HG03378 (cell line): ENCODE measurements at regions not wholly inside any gene's neighbourhood (a gene's known extent, or its start where the extent isn't known, plus 50 kb on each side); places are given as distances from the start of the nearest gene placed in this dataset.
"Not testable (repeated sequence)": the region's sequence is repeated elsewhere in the genome, so short reads cannot be mapped to it uniquely, and the experiment has no call there.

Experiments used
- ATAC-seq: cut with Tn5 transposase; IDR thresholded peaks from one replicate; pipeline ENCODE4 v1.9.1; 2021; ENCODE audit warnings: mild to moderate bottlenecking, moderate library complexity; ENCODE audit not compliant: unreplicated experiment

DNA sequence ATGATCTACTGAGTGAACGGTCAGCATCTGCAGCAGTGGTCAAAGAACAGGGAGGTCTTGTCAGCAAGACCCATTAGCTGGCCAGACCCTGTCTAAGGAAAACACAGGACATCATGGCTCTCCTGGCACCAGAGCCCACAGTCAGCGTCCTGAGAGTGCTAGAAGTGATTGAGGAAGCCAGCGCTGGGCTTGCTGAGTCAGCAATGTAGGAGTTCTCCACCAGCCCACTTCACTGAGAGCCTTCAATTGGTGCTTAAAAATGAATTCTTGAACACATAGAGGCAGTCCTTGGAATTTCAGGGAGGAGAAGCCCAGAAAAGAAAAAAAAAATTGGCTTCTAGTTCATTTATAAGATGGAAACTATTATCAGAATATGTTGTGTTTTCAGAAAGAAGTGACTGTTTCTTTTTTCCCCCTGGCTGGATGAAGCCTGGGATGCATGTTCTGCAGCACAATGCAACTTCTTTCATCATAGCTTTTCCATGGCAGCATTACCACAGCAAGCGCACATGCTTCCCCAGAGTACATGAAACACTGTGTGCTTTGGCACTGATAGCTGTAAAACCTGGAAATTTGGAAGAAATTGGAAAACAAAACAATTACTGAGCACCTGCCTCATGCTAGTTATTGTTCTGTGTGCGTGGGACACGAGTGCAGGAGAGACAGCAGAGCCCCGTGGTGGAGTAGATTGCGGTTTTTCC lies 899.9 kb downstream of the C6orf118 start:
- ATAC-seq, result no peak

DNA sequence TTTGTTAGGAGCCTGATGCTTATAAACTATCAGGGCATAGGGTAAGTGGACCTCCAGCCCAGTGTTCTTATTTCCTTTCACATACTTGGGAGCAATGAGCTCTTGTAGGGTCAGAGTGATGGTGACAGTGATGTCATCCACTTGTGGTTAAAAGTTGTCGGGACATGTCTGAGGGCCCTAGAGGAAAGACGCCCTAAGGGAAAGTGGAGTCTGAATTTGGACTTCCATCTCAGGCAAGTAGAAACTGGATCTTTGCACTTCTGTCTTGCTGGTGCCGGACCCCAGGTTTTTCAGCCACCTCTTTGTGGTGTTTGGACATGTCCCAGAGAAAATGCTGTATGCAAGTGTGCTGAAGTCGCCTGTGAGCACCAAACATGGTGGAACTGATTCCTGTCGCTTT lies 900.5 kb downstream of the C6orf118 start:
- ATAC-seq, result no peak

DNA sequence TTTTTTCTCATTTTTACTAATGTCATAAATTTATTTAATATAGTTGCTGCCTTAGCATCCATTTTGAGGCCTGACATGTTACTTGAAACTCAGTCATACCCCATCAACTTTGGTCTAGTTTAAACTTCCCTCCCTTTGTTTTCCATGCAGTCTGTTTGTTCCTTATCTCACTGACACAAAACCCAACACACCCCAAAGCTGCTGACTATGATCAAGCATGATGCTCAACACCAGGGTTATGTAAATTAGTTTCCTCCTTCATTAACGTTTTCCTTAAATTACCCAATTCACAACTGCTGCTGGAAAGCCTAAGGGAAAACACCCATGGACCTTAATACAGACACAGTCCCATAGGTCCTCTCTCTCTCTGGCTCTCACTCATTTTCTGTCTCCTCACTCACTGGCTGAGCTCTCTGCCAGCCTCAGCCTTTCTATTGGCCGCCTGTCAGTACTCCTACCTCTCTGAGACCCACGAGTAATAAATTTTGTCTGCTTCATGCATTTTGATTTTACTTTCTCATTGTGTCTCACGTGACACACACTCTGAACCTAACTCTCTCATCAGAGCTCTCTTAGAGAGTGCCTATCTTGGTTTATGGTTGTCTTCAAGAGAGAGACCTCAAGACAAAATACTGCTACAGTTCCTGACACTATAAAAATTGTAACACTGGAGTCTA lies 904.5 kb downstream of the C6orf118 start:
- ATAC-seq, result no peak

DNA sequence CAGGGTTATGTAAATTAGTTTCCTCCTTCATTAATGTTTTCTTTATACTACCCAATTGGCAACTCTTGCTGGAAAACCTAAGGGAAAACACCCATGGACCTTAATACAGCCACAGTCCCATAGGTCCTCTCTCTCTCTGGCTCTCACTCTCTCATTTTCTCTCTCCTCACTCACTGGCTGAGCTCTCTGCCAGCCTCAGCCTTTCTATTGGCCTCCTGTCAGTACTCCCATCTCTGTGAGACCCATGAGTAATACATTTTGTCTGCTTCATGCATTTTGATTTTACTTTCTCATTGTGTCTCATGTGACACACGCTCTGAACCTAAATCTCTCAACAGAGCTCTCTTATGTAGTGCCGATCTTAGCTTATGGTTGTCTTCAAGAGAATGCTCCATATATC lies 907.5 kb downstream of the C6orf118 start:
- no peak for ATAC-seq

DNA sequence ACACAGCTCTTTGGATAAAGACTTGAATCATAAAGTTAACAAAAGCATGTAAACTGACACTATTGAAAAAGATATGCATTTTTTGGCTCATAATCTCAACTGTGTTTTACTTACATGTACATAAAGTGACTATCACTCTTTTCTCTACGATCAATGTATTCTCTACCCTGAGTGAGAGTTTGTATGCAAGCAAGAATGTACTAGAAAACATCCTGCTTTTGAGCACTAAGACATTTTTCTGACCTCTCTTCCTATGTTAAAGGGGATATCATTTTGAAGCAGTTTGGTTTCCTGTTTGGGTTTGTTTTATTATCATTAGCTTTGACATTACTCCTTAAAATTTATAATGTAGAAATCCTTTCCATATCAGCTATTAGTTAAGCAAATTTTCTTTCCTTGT lies 910.8 kb downstream of the C6orf118 start:
- no peak for ATAC-seq

DNA sequence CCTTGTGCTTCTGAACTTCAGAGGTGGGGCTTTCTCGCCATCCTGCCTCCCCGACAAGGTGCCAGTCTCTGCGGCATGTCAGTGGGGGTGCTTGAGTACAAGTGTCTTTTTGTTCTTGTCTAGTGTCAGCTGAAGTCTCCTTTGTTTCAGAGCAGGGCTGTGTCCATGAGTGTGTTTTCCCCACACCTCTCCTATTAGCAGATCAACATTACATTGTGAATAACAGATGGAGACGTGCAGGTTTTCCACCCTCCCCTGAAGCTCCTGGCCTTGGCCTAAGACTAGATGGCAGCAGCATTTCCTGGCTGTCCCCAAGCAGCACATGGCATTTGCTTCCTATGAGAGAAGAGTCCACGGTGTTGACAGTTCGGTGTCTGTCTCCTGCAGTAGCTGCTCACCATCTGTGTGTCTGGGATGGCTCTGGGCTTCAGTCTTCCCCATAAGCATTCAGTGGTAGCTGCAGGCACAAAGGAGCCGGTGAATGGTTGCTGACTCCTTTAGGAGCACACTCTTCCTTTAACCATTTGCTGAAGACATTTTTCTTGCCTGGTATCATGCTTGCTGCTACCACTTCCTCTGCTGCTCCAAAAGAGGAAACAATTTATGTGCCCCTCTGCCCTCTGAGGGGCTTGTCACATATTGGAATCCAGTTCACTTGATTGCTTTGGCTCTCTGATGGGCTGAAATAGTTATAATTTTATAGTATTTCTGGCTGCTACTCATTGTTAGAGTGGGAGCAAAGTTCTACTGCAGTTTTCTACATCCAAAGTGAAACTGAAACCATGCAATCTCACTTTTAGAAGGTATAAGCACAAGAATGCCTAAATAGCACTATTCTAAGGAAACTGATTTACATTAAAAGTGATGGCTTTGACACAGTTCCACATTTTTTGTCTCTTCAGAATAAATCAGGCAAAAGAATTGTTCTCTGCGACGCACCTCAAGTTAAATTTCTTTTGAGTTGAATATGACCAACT lies 913.0 kb downstream of the C6orf118 start:
- ATAC-seq, result no peak

DNA sequence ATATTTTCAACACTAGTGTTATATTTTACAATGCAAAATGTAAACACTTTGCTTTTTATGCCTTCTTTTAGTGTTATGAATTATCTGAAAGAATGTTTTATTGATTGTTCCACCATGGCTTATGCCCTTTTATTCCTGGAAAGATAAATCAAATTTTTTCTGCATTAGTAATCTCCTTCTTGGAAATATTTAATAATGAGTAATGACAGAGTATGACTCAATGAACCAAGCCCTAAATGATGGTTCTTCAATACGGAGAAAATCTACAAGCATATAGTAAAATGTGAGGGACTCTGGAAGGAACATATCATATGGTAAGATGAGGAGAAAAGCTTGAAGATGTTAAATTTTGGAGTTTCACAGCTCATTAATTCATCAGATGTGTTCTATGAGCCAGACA lies 929.6 kb downstream of the C6orf118 start:
- ATAC-seq, result no peak

DNA sequence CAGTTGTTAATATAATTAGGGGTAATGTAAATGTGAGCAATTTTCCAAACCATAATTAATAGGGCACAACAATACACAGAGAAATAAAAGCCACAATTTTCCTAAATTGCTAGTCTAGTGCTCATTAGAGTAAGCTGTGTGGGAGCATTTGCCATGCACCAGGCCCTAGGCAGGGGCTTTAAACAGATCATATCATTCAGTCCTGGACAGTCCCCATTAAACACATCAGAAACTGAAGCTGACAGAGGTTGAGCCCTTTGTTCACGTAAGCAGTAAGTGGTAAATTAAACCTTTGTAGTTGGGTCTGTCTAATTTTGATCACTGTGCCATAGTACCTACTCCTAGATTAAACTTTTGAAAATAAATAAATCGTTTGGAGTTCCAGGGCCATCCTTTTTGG lies 931.1 kb downstream of the C6orf118 start:
- no peak for ATAC-seq

DNA sequence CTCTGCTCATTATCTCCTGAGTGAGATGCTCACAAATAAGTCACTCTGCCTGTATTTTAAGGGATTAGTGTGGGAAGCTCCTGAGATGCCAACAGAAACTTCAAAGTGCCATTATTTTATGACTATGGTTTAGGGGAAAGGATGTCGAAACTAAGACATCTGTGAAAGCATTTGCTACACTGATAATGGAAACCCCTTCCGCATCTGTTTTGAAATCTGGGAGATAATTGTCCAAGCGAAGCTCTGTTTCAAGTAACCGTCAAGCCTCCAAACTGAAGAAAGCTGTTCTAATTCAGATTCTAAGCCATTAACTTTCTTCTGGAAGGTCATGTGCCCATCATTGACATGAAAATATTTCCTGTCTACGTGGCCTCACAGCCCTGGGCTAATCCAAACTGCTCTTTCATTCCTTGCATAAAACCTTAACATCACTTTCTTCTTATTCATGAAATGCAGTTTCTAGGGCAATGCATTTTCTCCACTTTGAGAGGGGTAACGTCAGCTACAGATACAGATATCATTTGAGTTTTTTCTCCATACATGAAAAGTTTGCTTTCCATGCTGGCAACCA lies 932.0 kb downstream of the C6orf118 start:
- ATAC-seq, result no peak

DNA sequence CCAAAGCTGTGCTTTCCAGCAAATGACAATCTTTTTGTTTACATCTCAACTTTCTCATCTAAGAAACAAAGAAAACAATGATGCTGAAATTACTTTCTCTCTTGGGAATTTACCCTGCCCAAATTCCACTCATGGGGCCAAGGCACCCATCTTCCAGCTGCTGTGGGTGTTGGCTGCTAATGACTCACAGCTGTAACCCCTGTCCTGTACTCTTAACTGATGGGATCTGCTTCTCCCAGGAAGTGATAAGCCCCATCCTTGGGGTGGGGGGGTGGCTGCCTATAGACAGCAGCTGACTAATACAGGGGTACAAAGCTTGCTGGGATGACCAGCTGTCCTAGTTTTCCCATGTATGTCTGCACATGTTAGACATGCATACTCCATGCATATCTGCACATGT lies 938.6 kb downstream of the C6orf118 start:
- ATAC-seq, result no peak

DNA sequence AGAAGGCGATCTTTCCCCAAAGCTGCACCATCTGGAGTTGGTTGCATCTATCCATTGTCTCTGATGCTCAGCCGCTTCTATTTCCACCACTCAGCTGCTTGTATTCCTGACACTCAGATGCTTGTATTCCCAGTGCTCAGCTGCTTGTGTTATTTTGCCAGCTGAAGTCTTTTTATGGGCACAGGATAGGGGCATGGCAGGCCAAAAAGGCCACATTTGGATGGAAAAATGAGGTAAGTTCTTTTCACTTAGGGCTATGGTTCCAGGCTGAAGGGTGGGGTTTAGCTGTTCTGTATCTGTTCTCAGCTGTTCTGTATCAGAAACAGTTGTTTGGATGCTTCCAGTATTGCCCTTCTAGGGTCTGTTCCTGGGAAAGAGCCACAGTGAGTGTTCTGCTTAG lies 944.9 kb downstream of the QKI start:
- ATAC-seq, result no peak

DNA sequence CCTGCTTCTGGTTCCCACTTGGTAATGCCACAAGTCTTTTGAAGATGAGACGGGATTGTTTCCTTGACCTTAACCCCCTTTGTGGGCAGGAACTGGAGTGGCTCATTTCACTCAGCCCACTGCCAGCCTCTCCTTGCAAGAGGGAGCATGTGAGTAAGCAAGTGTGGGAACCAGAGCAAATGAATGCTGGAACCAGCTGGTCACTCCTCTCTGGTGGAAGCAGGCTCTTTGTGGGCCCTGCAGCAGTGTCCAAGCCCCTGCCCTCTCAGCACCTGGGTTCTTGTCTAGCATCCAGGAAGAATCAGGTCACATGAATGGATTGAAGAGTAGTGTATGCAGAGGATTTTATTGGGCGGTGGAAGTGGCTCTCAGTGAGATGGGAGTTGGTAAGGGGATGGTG lies 944.5 kb downstream of the QKI start:
- no peak for ATAC-seq

DNA sequence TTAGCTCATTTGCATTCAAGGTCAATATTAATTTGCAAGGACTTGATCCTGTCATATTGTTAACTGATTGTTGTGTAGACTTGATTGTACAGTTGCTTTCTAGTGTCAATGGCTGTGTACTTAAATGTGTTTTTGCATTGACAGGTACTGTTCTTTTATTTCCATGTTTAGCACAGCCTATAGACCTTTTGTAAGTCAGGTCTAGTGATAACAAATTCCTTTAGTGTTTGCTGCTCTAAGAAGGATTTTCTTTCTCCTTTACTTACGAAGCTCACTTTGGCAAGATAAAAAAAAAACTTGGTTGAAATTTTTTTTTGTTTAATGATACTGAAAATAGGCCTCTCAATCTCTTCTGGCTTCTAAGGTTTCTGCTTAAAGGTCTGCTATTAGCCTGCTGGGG lies 942.3 kb downstream of the QKI start:
- no peak for ATAC-seq

DNA sequence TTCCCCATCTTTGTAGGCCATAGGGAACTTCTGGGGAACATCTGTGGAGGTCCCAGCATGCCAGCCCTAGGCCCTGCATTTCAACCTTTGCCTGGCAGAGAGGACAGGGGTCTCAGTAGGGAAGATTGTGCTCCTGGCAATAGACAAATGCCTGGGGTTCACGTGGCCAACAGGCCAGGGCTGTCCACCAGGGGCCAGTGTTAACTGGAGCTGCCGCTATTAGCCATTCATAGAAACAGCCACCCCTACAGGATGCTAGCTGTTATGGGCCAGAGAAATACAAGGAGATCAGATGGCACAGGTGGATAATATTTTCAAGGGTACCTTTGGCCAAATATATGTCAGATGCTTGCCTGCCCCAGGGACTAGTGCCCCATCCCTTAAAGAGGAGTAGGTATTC lies 932.9 kb downstream of the QKI start:
- ATAC-seq, result no peak

DNA sequence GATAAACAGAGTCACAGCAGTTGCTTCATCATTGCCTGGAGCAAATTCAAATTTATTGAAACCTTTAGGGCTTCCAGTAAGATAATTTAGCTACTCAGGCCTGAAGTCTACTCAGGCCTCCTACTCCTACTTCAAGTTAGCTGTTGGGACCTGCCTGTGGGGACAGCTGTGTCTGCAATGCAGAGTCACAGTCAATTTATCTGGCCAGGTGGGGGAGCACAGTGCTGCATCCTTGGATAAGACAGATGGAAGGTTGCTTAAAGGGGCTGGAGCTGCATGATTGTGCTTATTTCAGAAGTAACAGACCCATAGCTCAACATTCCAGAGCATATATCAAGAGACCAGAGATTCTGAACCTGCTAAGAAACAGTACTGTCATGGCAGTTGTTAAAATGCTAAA lies 932.1 kb downstream of the QKI start:
- ATAC-seq, result no peak

DNA sequence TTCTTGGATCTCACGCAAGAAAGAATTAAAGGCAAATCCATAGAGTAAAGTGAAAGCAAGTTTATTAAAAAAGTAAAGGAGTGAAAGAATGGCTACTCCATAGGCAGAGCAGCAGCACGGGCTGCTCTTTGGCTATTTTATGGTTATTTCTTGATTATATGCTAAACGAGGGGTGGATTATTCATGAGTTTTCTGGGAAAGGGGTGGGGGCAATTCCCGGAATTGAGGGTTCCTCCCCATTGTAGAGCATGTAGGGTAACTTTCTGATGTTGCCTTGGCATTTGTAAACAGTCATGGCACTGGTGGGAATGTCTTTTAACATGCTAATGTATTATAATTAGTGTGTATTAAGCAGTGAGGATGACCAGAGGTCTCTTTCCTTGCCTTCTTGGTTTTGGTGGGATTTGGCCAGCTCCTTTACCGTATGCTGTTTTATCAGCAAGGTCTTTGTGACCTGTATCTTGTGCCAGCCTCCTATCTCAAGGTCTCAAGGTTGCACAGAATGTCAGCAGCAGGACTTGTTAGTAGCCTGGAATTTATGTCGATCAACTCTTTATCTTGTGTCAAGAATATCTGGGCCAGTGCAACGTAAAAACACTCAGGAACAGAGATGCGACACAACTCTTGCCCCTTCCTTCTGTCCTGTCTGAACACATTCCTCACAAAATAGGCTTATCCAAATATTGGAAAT lies 931.4 kb downstream of the QKI start:
- ATAC-seq, result no peak

DNA sequence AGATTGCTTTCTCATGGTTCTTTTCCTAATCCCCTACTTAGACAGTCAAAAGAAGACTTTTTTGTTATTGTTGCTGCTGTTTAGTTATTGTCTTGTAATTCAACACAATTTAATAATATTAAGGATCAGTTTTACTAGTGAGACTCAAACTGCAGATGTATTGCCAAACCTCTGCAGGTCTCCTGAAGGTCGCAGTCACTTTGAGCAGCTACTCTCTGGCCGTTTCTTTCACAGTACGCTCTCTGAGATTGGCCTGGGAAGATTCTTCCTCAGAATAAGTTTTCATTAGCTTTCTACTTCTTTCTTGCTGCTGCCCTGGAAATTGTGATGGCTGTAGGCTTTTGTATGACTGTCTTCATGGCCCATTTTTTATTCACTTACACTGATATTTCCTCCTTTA lies 930.8 kb downstream of the QKI start:
- ATAC-seq, result no peak

DNA sequence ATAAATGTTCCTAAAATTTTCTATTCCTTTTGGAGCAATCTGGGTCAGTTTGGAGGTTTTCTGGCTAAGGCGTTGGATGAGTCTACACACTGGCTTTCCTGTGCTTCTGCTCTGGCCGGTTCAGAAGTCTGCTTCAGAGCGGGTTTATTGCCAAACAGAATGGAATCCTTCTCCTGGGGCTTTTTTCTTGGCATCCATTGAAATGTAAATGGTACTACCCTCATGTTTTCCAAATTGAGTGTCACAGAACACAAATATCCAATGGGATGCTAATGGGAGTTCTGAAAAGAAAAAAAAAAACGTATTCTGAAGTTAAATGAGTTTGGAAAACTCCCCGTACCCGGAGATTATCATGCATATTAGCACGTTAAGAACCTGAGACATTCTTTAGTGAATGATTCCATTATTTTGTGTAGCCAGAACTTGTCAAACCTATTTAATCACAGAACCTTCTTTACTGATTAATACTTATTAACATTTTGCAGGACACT lies 930.3 kb downstream of the QKI start:
- ATAC-seq, result no peak

DNA sequence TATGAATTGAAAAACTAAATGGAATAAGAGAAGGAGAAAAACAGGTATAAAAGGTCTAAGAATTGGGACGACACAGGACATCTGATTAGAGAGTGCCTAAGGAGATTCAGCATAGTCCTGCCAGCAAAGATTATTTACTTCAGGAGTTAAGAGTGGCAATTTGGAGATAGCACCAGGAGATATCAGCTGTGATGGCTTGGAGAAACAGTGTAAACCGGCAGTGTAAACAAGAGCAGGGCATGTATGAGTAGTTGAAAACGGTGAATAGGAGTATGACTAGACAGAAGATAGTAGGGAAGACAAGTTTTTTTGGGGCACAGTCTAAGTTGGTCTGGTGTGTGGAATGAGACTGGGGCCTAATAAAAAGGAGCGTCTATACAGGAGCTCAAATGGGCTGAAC lies 924.9 kb downstream of the QKI start:
- ATAC-seq, result not testable (repeated sequence)

DNA sequence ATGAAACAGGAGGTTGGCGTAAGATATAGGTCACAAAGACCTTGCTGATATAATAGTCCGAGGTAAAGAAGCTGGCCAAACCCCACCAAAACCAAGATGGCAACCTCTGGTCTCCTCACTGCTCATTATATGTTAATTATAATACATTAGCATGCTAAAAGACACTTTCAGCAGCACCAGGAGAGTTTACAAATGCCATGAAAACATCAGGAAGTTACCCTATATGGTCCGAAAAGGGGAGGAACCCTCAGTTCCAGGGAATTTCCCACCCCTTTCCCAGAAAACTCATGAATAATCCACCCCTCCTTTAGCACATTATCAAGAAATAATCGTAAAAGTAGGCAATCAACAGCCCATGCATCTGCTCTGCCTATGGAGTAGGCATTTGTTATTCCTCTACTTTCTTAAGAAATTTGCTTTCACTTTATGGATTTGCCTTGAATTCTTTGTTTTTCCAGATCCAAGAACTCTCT lies 923.4 kb downstream of the QKI start:
- no peak for ATAC-seq
